ENCODE measurements at regions not wholly inside any gene's neighbourhood (a gene's known extent, or its start where the extent isn't known, plus 50 kb on each side); places are given as distances from the start of the nearest gene placed in this dataset.

DNA sequence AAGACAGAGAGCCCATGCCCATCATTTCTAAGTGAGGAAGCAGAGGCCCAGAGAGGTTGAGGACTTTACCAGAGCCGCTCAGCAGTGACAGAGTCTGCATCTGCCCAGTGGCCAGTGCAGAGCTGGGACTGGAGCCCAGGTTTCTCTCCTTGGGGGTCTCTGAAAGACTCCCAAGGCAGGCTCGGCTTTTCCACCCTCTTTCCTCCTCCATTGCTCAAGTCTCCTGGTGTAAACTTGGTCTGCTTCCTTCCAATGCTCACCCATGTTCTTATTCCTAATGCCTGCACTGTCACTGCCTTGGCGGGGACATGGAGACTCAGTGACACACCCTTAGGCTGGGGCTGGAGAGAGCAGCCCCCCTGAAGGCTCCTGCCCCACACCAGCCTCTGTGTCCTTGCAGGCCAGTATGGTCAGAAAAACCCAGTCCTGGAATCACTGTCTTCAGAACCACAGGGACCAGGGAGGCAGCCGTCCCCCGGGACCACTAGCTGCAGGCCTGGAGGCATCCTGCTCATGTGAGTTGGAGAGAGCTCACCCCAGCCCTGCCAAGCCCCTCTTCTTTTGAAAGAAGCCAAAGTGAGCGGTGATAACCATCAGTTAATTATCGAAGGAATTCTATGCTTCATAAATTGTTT is 211.0 kb upstream of the ZNF536 start:
- TF ChIP-seq, protein P1, sequence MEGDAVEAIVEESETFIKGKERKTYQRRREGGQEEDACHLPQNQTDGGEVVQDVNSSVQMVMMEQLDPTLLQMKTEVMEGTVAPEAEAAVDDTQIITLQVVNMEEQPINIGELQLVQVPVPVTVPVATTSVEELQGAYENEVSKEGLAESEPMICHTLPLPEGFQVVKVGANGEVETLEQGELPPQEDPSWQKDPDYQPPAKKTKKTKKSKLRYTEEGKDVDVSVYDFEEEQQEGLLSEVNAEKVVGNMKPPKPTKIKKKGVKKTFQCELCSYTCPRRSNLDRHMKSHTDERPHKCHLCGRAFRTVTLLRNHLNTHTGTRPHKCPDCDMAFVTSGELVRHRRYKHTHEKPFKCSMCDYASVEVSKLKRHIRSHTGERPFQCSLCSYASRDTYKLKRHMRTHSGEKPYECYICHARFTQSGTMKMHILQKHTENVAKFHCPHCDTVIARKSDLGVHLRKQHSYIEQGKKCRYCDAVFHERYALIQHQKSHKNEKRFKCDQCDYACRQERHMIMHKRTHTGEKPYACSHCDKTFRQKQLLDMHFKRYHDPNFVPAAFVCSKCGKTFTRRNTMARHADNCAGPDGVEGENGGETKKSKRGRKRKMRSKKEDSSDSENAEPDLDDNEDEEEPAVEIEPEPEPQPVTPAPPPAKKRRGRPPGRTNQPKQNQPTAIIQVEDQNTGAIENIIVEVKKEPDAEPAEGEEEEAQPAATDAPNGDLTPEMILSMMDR (IDR thresholded peaks at IDR 0.05) = no peak
- no peak for TF ChIP-seq EZH2 (IDR thresholded peaks at IDR 0.05; ENCODE audit: borderline replicate concordance, insufficient read depth, low read depth, low read length, poor library complexity, severe bottlenecking)
